ENCODE measurements at regions not wholly inside any gene's neighbourhood (a gene's known extent, or its start where the extent isn't known, plus 50 kb on each side); places are given as distances from the start of the nearest gene placed in this dataset.
"Not testable (repeated sequence)": the region's sequence is repeated elsewhere in the genome, so short reads cannot be mapped to it uniquely, and the experiment has no call there.

DNA sequence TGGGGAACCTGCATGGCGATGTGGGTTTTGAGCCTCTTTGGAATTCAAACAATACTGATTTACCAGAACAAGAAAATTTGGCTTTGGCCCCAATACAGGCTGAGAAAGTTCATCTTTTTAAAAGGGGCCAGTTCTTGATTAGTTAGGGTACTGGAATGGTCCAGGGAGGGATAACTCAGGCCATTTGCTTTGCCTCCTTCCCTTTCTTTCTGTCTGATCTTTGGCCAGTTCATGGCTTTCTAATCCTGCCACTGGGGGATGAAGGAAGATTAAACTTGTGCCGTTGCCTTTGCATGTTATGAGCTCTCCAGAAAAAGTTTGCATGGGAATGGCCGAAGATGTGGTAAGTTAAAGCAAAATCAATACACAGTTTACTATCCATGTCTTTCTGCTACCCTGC, 78.4 kb downstream of the ADAMTS15 start:
- DNase-seq: no peak

DNA sequence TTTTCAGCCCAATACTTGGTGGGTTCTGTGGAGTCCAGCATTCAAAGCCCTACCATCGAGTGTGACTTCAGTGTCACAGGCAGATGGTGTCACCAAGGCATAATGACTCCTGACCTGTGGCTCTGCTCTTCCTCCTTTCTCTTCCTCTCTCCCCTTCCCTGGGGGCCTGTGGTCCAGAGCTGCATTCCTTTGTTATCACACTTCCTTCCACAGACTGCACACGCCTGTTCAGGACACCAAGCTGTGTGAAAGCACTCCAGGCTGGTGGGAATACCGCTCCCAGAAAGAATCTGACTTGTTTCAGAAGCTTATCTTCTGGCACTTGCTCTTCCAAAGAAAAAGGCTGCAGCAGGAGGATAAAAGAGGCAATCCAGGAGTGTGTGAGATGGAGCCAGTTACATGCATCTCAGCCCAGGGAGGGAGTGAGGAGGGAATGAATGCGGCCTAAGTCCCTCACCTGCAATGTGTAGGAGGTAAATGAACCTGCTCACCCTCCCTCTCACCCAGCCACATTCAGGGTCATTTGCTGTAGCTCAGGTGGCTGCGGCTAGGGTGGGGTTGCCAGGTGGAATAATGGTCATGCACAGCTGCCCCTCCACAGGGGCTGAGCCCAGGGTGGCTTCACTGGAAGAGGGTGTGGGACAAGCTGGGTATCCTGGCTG, 79.3 kb downstream of the ADAMTS15 start:
- DNase-seq: no peak

DNA sequence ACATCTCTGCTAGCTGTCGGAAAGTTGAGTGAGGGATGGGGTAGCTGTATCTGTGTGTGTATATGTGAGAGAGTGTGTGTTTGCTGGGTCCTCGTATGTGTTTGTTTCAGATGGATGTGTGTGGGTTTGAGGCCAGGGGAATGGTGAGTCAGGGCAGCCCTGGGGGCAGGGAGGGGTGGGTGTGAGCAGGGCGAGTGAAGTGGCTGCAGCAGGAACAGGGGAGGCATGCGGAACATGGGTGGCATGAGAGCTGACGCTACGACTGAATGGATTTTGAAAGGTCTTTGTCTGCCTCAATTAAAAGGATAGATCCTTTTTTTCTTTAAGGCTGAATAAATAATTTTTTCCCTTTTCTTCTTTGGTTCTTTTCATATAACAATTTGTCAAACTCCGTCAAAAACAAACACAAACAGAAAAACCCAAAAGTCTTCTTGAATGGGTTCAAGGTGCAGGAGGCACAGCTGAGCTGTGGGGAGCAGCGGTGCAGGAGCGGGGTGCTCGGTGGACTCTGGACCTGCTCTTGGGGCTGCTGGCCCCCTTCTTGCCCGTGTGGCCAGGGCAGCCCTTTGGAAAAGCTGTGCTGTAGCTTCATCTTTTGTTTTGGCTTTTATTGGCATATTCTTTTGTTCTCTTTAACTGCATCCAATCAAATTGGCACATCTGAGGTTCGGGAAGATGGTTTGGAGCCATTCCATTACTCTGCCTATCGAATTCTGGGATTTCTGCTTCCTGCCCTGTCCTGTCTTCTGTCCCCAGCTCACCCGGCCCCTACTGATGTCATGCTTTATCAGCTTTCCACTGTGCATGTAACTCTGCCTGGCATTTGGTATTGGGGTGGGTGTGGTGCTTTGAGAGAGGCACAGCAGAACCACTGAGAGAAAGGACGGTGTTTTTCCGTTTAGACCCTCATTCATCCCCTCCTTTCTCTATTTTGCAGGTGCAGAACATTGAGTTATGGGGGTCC, 80.1 kb downstream of the ADAMTS15 start:
- DNase-seq: no peak

DNA sequence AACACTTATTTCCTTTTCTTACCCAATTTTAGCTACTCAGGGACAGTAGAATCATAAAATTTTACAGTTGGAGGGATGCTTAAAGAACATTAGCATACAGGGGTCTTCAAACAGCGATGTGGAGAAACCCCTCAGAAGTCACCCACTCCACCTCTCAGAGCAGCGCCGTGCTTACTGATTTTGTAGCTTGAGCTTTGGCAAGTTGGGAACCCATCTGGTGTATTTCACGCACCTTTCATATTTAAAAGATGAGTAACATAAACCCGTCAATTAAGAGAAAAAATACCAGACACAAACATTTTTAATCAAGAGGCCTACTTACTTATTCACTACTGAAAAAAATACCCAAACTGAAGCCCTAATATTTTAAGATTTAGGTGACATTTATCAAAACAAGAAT, 80.9 kb downstream of the ADAMTS15 start:
- no peak for DNase-seq

DNA sequence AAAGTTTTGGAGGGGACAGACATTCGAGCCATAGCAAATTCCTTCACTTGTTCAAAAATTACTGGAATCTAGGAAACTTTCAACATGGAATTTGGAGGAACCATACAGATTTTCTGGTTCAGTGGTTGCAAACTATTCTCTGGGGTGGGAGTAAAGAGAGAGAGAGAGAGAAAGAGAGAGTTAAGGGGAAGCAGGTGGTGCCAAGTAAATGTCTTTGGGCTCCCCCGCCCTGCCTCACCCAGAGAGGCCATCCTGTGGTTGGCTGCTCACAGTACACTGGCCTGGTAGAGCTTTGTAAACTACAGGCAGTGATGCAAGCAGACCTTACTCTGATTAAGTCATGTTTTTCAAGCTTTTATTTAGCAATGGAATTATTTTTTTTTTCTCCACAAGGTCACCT, 82.6 kb downstream of the ADAMTS15 start:
- DNase-seq: no peak

DNA sequence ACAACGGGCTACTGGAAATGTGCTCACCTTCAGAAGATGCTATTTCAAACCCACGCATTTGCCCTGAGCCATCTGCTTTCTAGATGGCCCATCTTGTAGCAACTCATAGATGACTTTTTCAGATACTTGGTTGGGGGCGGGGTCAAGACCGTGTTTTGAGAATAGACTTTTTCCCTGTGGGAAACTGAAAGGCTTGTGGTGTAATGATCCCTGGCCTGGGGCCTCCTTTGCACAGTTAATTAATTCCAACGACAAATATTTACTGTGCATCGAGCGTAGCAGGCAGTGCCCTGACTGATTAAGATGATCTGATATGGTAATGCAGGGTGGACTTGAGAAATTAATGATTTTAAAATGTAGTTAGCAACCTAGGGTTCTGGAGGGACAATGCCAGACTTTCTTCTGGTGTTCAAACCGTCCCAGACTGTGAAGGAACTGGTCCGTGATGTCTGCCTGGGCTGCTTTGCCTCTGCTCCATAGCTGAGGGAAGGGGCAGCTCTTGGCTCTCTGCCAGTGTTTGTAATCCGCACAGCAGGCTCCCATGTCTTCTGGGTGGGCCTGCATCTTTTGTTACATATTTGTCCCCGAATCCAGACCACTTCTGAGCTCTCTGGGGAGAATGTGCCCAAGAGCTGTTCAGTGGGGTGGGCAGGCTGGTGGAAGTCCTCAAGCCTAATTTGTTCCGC, 84.8 kb downstream of the ADAMTS15 start:
- no peak for DNase-seq

DNA sequence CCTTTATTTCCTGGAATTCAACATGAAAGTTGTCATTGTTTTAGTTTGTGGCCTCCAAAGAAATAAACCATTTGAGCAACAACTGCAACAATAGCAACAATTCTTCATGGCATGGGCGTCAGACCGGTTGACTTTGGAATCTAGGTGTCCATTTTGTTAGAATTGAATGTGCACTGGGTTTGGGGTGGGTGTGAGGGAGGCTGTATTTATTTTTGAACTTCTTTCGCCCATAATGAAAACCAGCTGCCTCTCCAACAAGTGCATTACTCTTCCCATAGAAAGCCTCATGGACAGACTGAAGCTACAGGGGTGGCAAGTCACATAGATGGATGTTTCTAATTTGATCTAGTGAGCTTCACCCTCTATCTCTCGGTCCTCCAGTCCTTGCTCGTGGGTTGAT, 85.4 kb downstream of the ADAMTS15 start:
- DNase-seq: no peak

DNA sequence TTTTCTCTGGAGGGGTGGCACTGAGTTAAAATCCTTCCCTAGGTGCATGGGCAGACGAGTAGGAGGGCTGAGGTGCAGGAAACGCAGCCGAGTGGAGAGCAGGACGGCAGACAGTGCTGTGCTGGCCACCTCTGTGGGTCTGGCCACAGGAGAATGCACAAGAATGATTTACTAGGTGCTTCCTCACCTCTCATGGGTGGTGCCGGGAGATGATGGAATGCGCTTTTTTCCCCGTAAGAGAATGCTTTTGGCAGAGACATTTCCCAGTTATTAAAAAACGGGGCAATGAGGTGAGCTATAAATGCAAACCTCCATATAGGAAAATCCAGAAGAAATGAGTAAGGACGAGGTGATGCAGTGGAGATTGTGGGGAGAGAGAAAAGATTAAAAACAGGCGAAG, 86.1 kb downstream of the ADAMTS15 start:
- DNase-seq: no peak

DNA sequence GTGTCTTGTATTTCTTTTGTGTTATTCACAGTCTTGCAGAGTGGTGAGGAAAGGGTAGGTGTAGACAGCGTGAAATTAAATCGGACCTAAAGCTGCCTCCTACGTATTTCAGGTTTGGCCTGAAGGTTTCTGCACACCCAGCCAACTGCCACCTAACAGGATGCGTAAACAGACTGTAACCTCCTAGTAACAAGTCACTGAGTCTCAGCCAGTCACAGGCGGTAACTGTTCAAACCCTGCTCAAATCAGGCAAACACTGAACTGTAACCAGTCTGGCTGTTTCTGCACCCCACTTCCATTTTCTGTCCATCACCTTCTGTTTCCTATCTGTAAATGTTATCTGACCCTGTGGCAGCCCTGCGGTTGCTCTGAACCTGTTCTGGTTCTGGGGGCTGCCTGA, 87.1 kb downstream of the ADAMTS15 start:
- DNase-seq: no peak

DNA sequence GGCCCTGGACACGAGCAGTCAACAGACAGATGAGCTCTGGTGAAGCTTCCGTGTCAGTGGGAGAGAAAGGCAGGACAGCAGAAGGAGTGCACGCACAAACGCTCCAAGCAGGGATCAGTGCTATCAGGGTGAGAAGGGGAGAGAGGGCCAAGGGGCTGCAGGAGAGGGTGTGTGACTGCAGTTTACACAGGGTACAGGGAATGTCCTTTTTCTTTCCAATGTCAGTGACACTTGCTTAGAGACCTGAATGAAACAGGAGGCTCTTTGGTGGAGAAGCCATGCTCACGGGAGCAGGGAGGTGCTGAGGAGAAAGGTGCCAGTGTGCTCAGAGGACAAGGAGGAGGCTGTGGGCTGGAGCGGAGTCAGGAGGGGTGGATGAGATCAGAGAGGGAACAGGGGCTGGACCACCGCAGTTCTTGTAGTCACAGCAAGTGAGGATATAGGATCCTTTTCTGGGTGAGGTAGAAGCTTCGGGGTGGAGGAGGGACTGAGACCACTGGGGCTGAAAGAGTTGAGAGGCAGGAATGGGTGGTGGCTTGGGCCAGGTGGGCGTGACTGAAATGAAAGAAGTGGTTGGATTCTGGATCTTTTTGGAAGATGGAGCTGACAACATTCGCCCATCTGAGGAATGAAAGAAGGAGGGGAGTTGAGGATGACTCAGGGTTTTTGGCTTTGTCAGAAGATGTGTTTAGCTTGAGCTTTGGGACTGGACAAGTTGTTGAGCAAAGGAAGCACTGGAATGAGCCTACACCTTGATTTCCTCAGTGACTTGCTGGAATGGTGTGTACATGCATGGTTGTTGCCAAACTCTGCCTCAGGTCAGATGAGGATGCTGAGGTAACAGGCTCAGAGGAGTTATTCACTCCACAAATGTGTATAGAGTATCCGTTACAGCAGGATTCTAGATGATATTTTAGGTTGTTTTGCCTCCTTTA, 87.9 kb downstream of the ADAMTS15 start:
- no peak for DNase-seq

DNA sequence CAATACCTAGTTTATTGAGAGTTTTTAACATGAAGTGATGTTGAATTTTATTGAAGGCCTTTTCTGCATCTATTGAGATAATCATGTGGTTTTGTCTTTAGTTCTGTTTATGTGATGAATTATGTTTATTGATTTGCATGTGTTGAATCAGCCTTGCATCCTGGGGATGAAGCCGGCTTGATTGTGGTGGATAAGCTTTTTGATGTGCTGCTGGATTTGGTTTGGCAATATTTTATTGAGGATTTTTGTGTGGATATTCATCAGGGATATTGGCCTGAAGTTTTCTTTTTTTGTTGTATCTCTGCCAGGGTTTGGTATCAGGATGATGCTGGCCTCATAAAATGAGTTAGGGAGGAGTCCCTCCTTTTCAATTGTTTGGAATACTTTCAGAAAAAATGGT, 91.2 kb downstream of the ADAMTS15 start:
- not testable (repeated sequence) for DNase-seq

DNA sequence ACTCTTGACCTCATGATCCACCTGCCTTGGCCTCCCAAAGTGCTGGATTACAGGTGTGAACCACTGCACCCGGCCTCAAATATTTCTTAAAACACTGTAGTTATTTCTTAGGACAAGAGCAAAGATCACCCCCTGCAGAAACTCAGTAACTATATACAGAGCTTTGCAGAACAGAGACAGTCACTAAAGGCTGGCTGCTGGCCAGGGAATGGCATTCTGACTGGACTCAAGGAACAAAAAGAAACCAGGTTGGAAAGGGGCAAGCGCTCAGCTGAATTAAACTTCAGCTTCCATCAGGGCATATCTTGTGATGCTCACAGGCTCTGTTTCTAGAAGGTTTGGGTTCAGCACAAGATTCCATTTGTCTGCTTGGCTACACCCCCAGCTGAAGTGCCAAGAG, 95.8 kb downstream of the ADAMTS15 start:
- DNase-seq: no peak

DNA sequence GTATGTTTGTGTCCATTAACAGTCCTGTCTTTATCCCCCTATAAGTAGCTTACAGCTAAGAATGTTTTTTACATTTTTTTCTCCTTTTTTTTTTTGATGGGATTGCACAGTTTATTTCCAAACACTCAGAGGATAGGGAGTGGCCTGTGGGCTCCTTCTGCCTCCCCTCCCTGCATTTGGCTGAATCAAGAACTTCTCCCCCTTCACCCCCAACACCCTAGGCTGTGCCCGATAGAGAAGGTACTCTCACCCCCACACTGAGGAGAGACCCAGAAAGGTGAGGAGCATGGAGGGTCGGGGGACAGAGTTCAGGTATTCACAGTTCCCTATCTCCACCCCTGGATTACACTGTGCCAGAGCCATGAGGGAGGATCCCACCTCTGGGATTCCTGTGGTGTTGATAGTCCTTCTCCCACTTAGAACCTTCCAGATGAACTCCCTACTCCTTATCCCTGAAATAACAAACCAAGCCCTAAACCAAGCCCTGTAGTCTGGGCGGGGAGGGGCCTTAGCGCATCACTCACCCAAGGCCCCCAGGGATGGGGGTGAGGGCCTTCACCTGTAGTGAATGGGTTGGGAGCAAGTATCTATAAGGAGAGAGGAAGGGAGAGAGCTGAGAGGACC, 97.1 kb downstream of the ADAMTS15 start:
- DNase-seq: no peak

DNA sequence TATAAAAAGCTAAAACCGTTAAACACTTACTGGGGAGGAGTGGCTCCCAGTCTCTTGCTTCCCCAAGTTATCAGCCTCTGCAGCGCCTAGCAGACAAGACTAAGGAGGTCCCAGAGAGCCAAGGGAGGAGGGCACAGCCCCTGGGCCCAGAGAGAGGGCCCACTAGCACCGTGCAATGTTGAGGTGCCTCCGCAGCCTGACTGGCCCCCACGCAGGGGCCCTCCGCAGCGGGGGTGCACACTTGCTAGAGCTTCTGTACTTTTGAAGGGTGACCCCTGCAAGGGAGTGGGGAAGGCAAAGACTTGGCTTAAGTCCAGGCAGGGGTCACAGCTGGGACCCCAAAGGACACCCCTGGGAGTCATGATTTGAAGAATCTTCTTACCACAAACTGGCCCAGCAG, 98.0 kb downstream of the ADAMTS15 start:
- no peak for DNase-seq

DNA sequence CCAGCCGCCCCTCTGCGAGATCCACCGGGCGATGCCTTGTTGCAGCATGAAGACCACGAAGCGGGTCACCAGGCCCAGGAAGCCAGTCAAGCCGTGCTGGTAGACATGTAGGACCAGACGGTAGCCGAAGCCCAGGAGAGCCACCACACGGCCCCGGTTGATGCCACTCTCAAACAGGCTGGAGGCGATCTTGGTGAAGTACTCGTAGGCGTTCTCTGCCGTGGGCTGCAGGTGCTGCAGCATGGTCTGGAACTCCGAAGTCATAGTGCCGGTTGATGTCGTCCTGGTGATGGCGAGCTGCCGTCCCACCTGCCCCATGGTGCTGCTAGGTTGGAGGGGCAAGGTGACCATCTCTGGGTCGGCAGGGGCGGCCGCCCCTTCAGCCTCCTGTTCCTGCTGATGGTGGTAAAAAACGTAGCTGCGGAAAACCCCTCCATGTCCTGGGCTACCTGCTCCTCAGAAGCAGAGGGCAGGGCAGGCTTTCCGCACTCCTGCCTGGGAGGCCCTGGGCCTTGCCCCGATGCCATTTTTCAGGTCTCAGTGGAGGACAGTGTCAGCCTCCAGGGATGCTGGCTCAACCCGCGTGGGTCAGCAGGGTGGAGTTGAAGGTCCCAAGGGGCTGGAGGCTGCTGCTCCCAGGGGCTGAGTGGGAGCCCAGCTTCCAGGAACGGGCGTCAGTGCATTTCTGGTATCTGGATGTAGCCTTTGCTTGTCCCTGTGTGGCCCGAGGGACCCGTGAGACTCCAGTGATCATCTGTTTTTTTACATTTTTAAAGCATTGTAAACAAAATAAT, 98.7 kb downstream of the ADAMTS15 start:
- DNase-seq: no peak

DNA sequence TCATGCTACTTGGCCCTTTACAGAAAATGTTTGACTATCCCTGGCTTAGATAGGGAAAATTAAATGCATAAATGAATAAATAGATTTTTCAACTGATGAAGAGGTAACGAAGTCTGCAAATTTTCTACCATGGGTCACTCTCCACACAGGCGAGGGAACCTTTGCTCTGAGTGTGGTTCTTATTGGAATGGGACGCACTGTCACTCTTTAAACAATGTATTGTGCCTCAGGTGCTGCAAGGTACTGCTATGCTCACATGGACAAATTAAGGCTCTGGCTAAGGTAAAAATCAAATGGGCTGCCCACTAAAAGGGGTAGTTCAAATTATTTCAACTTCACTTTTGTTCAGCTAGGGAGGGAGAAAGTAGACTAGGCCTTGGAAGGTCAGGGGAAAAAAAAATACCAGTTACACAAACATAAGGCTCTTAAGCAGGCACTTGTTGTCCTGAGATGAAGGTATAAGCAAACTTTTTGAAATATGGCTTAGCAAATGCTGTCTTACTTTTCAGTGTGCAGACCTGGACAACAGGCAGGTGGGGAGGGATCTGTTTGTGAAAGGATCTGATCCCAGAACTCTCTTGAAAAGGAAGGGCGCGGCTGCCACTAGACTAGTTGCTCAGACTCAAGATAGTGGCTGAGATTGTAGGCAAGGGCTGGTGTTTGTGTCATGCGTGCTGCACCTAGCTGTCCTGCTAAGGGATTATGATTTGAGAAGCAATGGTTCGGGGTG, 99.5 kb downstream of the ADAMTS15 start:
- DNase-seq: no peak

DNA sequence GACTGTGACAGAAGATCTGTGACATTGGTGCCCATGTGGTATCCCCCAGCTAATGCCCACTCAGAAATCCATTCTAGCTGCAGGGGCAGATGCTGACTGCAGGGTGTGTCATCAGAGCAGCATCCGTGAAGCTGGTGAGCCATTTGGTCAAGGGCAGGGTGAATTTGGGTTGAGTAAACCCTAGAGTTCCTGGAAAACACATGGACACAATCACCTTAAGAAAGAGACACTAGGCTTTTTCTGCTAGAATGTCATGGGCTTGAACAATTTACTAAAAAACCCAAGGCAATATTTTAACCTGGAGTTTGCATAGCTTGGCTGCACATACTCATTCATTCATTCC, 100.0 kb downstream of the ADAMTS15 start:
- no peak for DNase-seq

DNA sequence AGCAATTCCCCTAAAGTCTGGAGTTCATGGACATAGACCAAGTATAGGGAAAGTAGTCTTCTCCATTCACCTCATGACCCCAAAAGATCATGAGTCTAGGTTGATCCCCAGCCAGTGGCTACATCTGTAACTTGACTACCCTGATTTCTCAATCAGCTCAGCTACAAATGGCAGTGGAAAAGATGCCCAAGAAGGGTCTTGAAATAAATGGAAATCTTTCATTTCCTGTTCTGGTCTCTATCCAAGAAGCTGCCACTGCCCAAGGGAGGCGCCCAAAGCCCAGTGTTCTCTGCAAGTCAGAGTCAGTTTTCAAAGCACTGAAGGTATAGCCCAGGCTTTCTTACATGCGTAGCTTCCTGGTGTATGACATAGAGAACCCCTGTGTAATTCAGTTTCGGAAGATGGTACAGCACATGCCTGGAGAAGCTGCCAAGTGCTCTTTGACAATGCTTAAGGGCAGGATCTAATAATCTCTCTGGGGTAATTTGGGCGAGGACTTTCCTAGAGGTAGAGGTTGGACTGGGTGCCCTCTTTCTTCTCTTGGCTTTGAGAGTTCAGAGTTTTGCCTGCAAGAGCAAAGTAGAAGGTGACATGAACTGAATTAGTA, 101.1 kb downstream of the ADAMTS15 start:
- no peak for DNase-seq

DNA sequence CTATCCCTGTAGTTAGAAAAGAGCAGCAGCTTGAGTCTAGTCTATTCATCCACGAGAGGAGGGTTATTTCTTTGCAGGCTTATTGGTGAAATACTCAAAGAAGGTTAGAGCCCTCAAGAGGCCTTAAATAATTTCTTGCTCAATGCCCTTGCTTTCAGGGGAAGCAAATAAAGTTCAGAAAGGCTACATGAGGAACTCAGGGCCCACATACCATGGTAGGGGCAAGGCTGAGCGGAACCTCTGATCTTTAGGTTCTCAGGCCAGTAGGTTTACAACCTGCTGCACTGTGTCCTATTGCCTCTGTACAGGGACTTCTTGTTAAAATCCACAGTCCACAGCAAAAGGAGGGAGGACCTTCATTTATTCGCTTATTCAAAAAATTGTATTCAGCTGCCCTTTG, 101.7 kb downstream of the ADAMTS15 start:
- DNase-seq: no peak

DNA sequence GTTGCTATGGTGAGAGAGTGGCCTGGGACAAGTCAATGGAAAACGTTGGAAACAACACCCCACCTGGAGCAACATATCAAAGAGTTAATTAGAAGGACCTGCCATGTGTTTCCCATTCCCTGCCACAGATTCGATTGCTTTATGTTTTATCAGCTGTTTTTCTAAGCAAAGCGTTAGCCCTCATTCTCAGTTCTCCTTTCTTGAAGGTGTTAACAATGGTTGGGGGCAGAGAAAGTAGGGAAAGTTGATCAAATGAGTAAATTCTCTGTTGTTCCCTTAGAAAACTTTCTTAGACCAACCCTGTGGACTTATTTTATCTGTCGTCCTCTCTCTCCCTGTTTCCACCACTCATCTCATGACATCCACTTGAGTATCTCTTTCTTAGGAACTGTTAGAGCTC, 102.5 kb downstream of the ADAMTS15 start:
- no peak for DNase-seq
